GM19438 (cell line): ENCODE measurements at regions not wholly inside any gene's neighbourhood (a gene's known extent, or its start where the extent isn't known, plus 50 kb on each side); places are given as distances from the start of the nearest gene placed in this dataset.

Experiments used
- ATAC-seq: cut with Tn5 transposase; IDR thresholded peaks from one replicate; pipeline ENCODE4 v1.9.1; 2021; ENCODE audit warnings: low read depth; ENCODE audit not compliant: unreplicated experiment

GRCh38 chr1:57894315-57894714 lies 470.5 kb upstream of the DAB1 start:
- no peak for ATAC-seq

GRCh38 chr1:57889676-57890320 lies 465.9 kb upstream of the DAB1 start:
- ATAC-seq: no peak

- no peak for ATAC-seq
Observed at GRCh38 chr1:57887964-57888491, 464.2 kb upstream of the DAB1 start.

GRCh38 chr1:57886376-57886775 lies 462.5 kb upstream of the DAB1 start:
- no peak for ATAC-seq

GRCh38 chr1:57883642-57883995 lies 459.8 kb upstream of the DAB1 start:
- no peak for ATAC-seq

- no peak for ATAC-seq
Observed at GRCh38 chr1:57882934-57883641, 459.2 kb upstream of the DAB1 start.

- no peak for ATAC-seq
Observed at GRCh38 chr1:57882072-57882471, 458.2 kb upstream of the DAB1 start.

GRCh38 chr1:57881639-57882038 lies 457.8 kb upstream of the DAB1 start:
- no peak for ATAC-seq

GRCh38 chr1:57879700-57880099 lies 455.8 kb upstream of the DAB1 start:
- ATAC-seq: no peak

GRCh38 chr1:57874418-57874877 lies 450.6 kb upstream of the DAB1 start:
- ATAC-seq: no peak

GRCh38 chr1:57872913-57873312 lies 449.1 kb upstream of the DAB1 start:
- ATAC-seq: no peak

- ATAC-seq: no peak
Observed at GRCh38 chr1:57868908-57869307, 445.0 kb upstream of the DAB1 start.

GRCh38 chr1:57868239-57868638 lies 444.4 kb upstream of the DAB1 start:
- no peak for ATAC-seq

- ATAC-seq: no peak
Observed at GRCh38 chr1:57866998-57867397, 443.1 kb upstream of the DAB1 start.

GRCh38 chr1:57860931-57861565 lies 437.2 kb upstream of the DAB1 start:
- no peak for ATAC-seq

GRCh38 chr1:57860325-57860724 lies 436.5 kb upstream of the DAB1 start:
- ATAC-seq: no peak

- ATAC-seq: no peak
Observed at GRCh38 chr1:57858740-57859139, 434.9 kb upstream of the DAB1 start.

GRCh38 chr1:57857809-57858208 lies 433.9 kb upstream of the DAB1 start:
- ATAC-seq: no peak

GRCh38 chr1:57854436-57854835 lies 430.6 kb upstream of the DAB1 start:
- ATAC-seq: no peak

- ATAC-seq: no peak
Observed at GRCh38 chr1:57850176-57850940, 426.5 kb upstream of the DAB1 start.

- no peak for ATAC-seq
Observed at GRCh38 chr1:57848406-57848805, 424.5 kb upstream of the DAB1 start.
